Adrenal gland (tissue), 9 donors: ENCODE measurements at regions not wholly inside any gene's neighbourhood (a gene's known extent, or its start where the extent isn't known, plus 50 kb on each side); places are given as distances from the start of the nearest gene placed in this dataset.

Source experiments
- DNase-seq, 7 donors: peaks; one replicate each; pipeline ENCODE4 v3.0.0-alpha.2; 2019 to 2020
- H3K27ac ChIP-seq, 5 donors: fragments of 200-600 bp; sonication (generic) in 4 of 5; 1 replicate in 3 of 5; 2 replicates in 2 of 5; pipeline versions ENCODE4 v1.5.1 to v1.8.0; 2016 to 2020; ENCODE audit warnings: mild to moderate bottlenecking in 1 of 5
- H3K27me3 ChIP-seq: fragments of 200-600 bp; 2 replicates; pipeline ENCODE4 v1.8.0; 2021
- H3K36me3 ChIP-seq, 2 donors: fragments of 200-600 bp; replicated peaks in 1 of 2; 1 replicate in 1 of 2; 2 replicates in 1 of 2; pipeline versions ENCODE4 v1.5.1 to v1.8.0; 2018 to 2022
- H3K4me1 ChIP-seq, 2 donors: fragments of 200-600 bp; replicated peaks in 1 of 2; 1 replicate in 1 of 2; 2 replicates in 1 of 2; pipeline versions ENCODE4 v1.5.1 to v1.8.0; 2018 to 2021
- H3K4me3 ChIP-seq, 4 donors: fragments of 200-600 bp; sonication (generic) in 3 of 4; one replicate each; pipeline ENCODE4 v1.5.1; 2016 to 2018
- H3K9me3 ChIP-seq, 3 donors: fragments of 200-600 bp; sonication (generic) in 1 of 3; replicated peaks in 1 of 3; 1 replicate in 2 of 3; 2 replicates in 1 of 3; pipeline versions ENCODE4 v1.5.1 to v1.8.0; 2016 to 2021
- POLR2A ChIP-seq, 2 donors: fragments of 450-650 bp; IDR thresholded peaks; one replicate each; pipeline ENCODE4 v1.6.1; 2017; ENCODE audit warnings: antibody characterized with exemption in 2 of 2, mild to moderate bottlenecking in 2 of 2, moderate library complexity in 1 of 2
- WGBS, 4 donors: extraction: QIAGEN DNeasy Blood & Tissue Kit in 2 of 4; methylation state at CpG; one replicate each; pipeline versions ENCODE4 v1.1.5 to v1.1.7; 2013 to 2017; 5-methylcytosine and 5-hydroxymethylcytosine counted together
- intact Hi-C, 2 donors: fragments of 100-400 bp; cut with DNase I; formaldehyde crosslinking; loops; one replicate each; pipeline versions ENCODE4 v1.14.1 to v1.15.0; 2022 to 2023
- TF ChIP-seq, protein P1 (sequence below), 6 experiments: fragments of 450-650 bp in 4 of 6; fragments of 200-600 bp in 2 of 6; sonication (generic) in 1 of 6; IDR thresholded peaks; 1 replicate in 5 of 6; 2 replicates in 1 of 6; pipeline versions ENCODE4 v1.5.1 to v1.8.0; 2016 to 2021; ENCODE audit warnings: antibody characterized with exemption in 6 of 6, mild to moderate bottlenecking in 2 of 6, moderate library complexity in 1 of 6
- donor health status: healthy with polysubstance abuse.
- donor health status: Bipolar disorder and iron deficiency.
- donor health status: DM: yes; HTN: yes; CAD: no.
- donor health status: DM: no; HTN: no; CAD: no.
- donor health status: DM: no; HTN: no; CAD: no.

- no peaks in the 10 kb centered on the region for H3K27me3 ChIP-seq
- intact Hi-C loops: no loop called here
- H3K4me3 ChIP-seq: no peak overlapping the region
- TF ChIP-seq, protein P1, sequence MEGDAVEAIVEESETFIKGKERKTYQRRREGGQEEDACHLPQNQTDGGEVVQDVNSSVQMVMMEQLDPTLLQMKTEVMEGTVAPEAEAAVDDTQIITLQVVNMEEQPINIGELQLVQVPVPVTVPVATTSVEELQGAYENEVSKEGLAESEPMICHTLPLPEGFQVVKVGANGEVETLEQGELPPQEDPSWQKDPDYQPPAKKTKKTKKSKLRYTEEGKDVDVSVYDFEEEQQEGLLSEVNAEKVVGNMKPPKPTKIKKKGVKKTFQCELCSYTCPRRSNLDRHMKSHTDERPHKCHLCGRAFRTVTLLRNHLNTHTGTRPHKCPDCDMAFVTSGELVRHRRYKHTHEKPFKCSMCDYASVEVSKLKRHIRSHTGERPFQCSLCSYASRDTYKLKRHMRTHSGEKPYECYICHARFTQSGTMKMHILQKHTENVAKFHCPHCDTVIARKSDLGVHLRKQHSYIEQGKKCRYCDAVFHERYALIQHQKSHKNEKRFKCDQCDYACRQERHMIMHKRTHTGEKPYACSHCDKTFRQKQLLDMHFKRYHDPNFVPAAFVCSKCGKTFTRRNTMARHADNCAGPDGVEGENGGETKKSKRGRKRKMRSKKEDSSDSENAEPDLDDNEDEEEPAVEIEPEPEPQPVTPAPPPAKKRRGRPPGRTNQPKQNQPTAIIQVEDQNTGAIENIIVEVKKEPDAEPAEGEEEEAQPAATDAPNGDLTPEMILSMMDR (IDR thresholded peaks at IDR 0.05): no peak
- no peak for TF ChIP-seq POLR2A (IDR thresholded peaks at IDR 0.05)
- peak in 5 of 7 donors; percentile 29 to 62 (median 38) for DNase-seq
- H3K4me1 ChIP-seq: peaks cover 2 to 41% of the 10 kb centered on the region in 2 donors
- H3K36me3 ChIP-seq: no peaks in the 10 kb centered on the region
- H3K27ac ChIP-seq: peak overlapping the region in 1 of 5 donors; percentile 19
- no peaks in the 10 kb centered on the region for H3K9me3 ChIP-seq
- WGBS, 4 donors: 16 to 20% (median 18%) methylated on average over 2 of the region's 2 CpGs
Observed at GRCh38 chr3:64345371-64345770, 120.1 kb upstream of the PRICKLE2 start.

DNA sequence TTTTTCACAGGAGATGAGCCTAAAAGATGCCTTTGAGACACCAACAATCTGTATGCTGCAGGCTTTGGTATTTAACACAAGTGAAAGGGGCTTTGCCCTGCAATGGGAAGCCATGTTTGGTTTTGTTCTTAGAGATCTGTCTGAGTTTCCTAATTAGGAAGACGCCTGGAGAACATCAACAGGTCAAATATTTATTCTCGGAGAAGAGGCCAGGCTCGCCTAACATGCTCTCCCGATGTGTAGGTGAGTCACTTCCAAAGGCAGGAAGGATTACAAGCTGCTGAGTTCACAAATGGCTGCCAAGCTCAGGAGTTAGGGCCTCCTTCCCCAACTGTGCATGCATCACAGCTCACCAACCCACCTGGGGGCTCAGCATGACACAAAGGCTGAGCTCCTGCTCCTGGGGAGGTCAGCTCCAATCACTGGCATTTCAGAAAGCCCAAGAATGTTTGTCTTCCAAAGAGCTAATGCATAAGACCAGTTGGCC lies 119.5 kb upstream of the PRICKLE2 start:
- no peak overlapping the region for H3K4me3 ChIP-seq
- intact Hi-C loops: no loop called here
- H3K27ac ChIP-seq: peak overlapping the region in 1 of 5 donors; percentile 19
- WGBS, 4 donors: 70 to 77% (median 74%) methylated on average over 4 of the region's 4 CpGs
- no peak for DNase-seq
- no peaks in the 10 kb centered on the region for H3K9me3 ChIP-seq
- H3K36me3 ChIP-seq: no peaks in the 10 kb centered on the region
- H3K27me3 ChIP-seq: no peaks in the 10 kb centered on the region
- no peak for TF ChIP-seq POLR2A (IDR thresholded peaks at IDR 0.05)
- TF ChIP-seq, protein P1 (IDR thresholded peaks at IDR 0.05): no peak
- peaks cover 2 to 35% of the 10 kb centered on the region in 2 donors for H3K4me1 ChIP-seq

DNA sequence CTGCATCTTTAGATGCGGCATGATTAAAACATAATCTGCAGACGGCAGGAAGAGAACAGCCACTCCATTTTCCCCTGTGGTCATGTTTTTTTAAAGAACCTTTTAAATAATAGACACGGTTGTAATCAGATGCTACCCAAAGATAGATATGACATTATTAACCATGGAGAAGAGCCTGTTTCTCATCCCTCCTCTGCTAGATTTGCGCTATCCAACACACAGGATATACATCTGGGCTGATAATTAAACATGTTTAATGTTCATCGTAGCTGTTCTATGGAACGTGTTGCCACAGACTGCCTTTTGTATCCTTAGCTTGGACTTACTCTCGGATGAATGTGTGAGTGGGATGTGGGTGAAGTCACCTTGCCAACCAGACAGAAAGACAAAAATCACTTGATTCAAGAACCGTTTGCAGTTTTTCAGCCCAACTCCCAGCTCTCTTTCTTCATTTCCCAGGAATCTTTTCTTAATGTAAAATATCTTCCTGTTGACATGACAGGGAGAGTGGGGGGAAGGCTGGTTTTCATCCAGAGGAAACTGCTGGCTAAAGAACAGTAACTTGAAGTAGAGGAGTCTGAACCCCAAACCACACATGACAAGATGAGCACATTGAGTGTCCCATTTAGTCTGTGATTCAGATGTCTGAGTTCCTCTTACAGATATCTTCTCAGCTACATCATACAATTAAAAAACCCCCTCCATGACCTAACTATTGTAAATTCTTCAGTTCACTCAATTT lies 118.6 kb upstream of the PRICKLE2 start:
- Histone ChIP-seq H3K4me3 (no peak overlapping the region), H3K27me3 (no peaks in the 10 kb centered on the region), H3K4me1 (peaks cover 2 to 30% of the 10 kb centered on the region in 2 donors), H3K27ac (peak overlapping the region in 1 of 5 donors; percentile 17), H3K9me3 (no peaks in the 10 kb centered on the region), H3K36me3 (no peaks in the 10 kb centered on the region)
- DNase-seq: no peak
- intact Hi-C loops: no loop called here
- TF ChIP-seq, protein P1 (IDR thresholded peaks at IDR 0.05): no peak
- TF ChIP-seq POLR2A (IDR thresholded peaks at IDR 0.05): no peak
- WGBS, 4 donors: 73 to 83% (median 77%) methylated on average over 8 of the region's 8 CpGs

DNA sequence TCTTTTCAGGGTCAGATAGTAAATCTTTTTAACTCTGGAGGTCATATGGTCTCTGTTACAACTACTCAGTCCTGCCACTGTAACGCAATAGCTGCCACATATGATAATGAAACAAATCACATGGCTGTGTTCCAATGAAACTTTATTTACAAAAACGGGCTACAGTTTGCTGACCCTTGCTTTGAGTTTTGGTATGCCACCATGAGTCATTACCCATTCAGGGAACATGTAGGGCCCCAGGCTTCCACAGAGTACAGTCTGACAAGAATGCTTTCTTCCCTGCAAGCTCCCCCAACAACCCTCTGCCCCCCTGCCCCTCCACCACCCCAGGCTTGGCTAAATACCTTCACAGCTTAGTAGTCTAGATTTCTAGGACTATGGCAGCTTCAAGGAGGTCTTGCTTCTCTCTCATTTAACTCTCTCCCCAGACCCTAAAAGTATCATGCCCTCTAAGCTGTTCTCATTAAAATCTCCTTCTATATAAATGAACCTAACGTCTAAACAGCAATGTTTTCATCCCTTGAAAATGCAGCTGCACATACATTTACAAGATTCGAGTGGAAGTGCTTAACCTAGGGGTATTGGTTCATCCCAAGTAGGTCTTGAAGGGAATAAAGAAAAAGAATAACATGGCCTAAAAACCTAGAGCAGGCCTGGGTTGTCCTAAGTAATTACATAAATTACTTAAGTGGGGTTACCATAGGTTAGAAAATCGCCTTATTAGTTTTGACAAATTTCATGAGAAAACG lies 117.8 kb upstream of the PRICKLE2 start:
- intact Hi-C loops: no loop called here
- Histone ChIP-seq H3K9me3 (no peaks in the 10 kb centered on the region), H3K4me1 (peaks cover 2 to 30% of the 10 kb centered on the region in 2 donors), H3K27ac (peak overlapping the region in 1 of 5 donors; percentile 41), H3K27me3 (no peaks in the 10 kb centered on the region), H3K4me3 (no peak overlapping the region), H3K36me3 (no peaks in the 10 kb centered on the region)
- DNase-seq: peak in 4 of 7 donors; percentile 12 to 43 (median 36)
- 61 to 74% (median 68%) methylated on average over 6 of the region's 6 CpGs for WGBS, 4 donors
- TF ChIP-seq POLR2A (IDR thresholded peaks at IDR 0.05): no peak
- TF ChIP-seq, protein P1 (IDR thresholded peaks at IDR 0.05): peak in 1 of 6 experiments; percentile 17
